DMS53 (cell line): ENCODE measurements at regions not wholly inside any gene's neighbourhood (a gene's known extent, or its start where the extent isn't known, plus 50 kb on each side); places are given as distances from the start of the nearest gene placed in this dataset.
"Not testable (repeated sequence)": the region's sequence is repeated elsewhere in the genome, so short reads cannot be mapped to it uniquely, and the experiment has no call there.

Experiments used
- DNase-seq: peaks from one replicate; lab custom pipeline; 2025; lab: John Stamatoyannopoulos, UW

GRCh38 chr10:35993591-35994515 is 351.8 kb upstream of the FZD8 start:
- no peak for DNase-seq

GRCh38 chr10:35992107-35992506 is 350.0 kb upstream of the FZD8 start:
- no peak for DNase-seq

GRCh38 chr10:35986756-35987502 is 344.8 kb upstream of the FZD8 start:
- no peak for DNase-seq

GRCh38 chr10:35979116-35979515 is 337.0 kb upstream of the FZD8 start:
- DNase-seq, result no peak

GRCh38 chr10:35973912-35974591 is 332.0 kb upstream of the FZD8 start:
- not testable (repeated sequence) for DNase-seq

GRCh38 chr10:35972275-35972674 is 330.2 kb upstream of the FZD8 start:
- DNase-seq, result no peak

GRCh38 chr10:35971397-35971796 is 329.3 kb upstream of the FZD8 start:
- no peak for DNase-seq

- no peak for DNase-seq
Observed at GRCh38 chr10:35963685-35964084, 321.6 kb upstream of the FZD8 start.

- DNase-seq, result no peak
Observed at GRCh38 chr10:35961501-35961900, 319.4 kb upstream of the FZD8 start.

GRCh38 chr10:35959252-35959651 is 317.2 kb upstream of the FZD8 start:
- no peak for DNase-seq

GRCh38 chr10:35958609-35959008 is 316.5 kb upstream of the FZD8 start:
- not testable (repeated sequence) for DNase-seq

GRCh38 chr10:35950701-35951100 is 308.6 kb upstream of the FZD8 start:
- no peak for DNase-seq

- DNase-seq, result no peak
Observed at GRCh38 chr10:35950226-35950625, 308.1 kb upstream of the FZD8 start.

GRCh38 chr10:35949811-35950211 is 307.7 kb upstream of the FZD8 start:
- DNase-seq, result no peak

GRCh38 chr10:35946556-35946955 is 304.5 kb upstream of the FZD8 start:
- DNase-seq, result no peak

GRCh38 chr10:35942057-35942456 is 300.0 kb upstream of the FZD8 start:
- DNase-seq, result no peak

- DNase-seq, result no peak
Observed at GRCh38 chr10:35940141-35941041, 298.3 kb upstream of the FZD8 start.

GRCh38 chr10:35938160-35938559 is 296.1 kb upstream of the FZD8 start:
- no peak for DNase-seq

- DNase-seq, result no peak
Observed at GRCh38 chr10:35937546-35937945, 295.4 kb upstream of the FZD8 start.

GRCh38 chr10:35934642-35934995 is 292.5 kb upstream of the FZD8 start:
- no peak for DNase-seq

- no peak for DNase-seq
Observed at GRCh38 chr10:35933940-35934641, 292.0 kb upstream of the FZD8 start.
